Heart left ventricle (tissue), 13 donors: ENCODE measurements at regions not wholly inside any gene's neighbourhood (a gene's known extent, or its start where the extent isn't known, plus 50 kb on each side); places are given as distances from the start of the nearest gene placed in this dataset.

ENCODE experiments used
- POLR2A ChIP-seq, 2 donors: fragments of 450-650 bp; IDR thresholded peaks; one replicate each; pipeline ENCODE4 v1.6.1; 2017; ENCODE audit warnings: antibody characterized with exemption in 2 of 2, mild to moderate bottlenecking in 2 of 2, moderate library complexity in 2 of 2
- TF ChIP-seq, protein P1 (sequence below), 12 donors: fragments of 200-600 bp; sonication (generic) in 4 of 12; IDR thresholded peaks; one replicate each; pipeline versions ENCODE4 v1.5.0 to v1.8.0; 2018 to 2022; ENCODE audit warnings: antibody characterized with exemption in 12 of 12, mild to moderate bottlenecking in 5 of 12
- donor health status: ischemic (EF 13 %, LVEDD 7.1; RV severe dilation, severe dysfunction).
- donor health status: DM: no; HTN: yes; CAD: no.
- donor health status: DM: no; HTN: no; CAD: no.
- donor health status: ischemic (EF 25% LVEDD 6.9; RV normal size, moderate dysfunction).
- donor health status: ischemic (EF 25% LVEDD 5.7; RV mildly dilated, moderate dysfunction).
- donor health status: ischemic (EF 35%, LVEDD 5.7; RV mildly dilated, moderate dysfunction).
- donor health status: nonischemic (EF 11% LVEDD 7.7; RV severe dilation, severe dysfunction).
- donor health status: DM: yes; HTN: yes; CAD: no.
- donor health status: PGD.
- donor health status: ischemic (EF 29% LVEDD 5.4; RV normal size, mild dysfunction).
- donor health status: nonischemic (EF 23%, LVEDD 6.1; RV moderate dilation, normal function).

DNA sequence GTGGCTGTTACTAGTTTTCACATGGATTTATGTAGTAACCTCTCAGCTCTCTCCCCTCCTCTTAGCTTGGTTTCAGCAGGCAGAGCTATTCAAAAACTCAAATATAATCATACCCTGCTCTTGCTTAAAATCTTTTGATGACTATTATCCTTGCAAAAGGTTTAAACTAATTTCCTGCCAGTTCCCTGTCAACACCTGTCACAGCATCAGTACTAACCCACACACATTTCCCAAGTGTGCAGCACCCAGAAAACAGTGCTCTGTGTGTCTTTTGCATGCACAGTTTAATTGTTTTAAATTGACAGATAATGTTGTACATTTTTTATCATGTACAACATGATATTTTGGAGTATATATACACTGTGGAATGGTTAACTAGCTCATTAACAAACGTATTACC is 202.0 kb downstream of the PAPSS1 start:
- TF ChIP-seq, protein P1, sequence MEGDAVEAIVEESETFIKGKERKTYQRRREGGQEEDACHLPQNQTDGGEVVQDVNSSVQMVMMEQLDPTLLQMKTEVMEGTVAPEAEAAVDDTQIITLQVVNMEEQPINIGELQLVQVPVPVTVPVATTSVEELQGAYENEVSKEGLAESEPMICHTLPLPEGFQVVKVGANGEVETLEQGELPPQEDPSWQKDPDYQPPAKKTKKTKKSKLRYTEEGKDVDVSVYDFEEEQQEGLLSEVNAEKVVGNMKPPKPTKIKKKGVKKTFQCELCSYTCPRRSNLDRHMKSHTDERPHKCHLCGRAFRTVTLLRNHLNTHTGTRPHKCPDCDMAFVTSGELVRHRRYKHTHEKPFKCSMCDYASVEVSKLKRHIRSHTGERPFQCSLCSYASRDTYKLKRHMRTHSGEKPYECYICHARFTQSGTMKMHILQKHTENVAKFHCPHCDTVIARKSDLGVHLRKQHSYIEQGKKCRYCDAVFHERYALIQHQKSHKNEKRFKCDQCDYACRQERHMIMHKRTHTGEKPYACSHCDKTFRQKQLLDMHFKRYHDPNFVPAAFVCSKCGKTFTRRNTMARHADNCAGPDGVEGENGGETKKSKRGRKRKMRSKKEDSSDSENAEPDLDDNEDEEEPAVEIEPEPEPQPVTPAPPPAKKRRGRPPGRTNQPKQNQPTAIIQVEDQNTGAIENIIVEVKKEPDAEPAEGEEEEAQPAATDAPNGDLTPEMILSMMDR (IDR thresholded peaks at IDR 0.05): no peak
- no peak for TF ChIP-seq POLR2A (IDR thresholded peaks at IDR 0.05)
